Umbilical cord (tissue), 1 donor: ENCODE measurements at regions not wholly inside any gene's neighbourhood (a gene's known extent, or its start where the extent isn't known, plus 50 kb on each side); places are given as distances from the start of the nearest gene placed in this dataset.
"Not testable (repeated sequence)": the region's sequence is repeated elsewhere in the genome, so short reads cannot be mapped to it uniquely, and the experiment has no call there.

ENCODE experiments used
- DNase-seq: peaks from one replicate; pipeline ENCODE4 v3.0.0-alpha.2; 2015; ENCODE audit warnings: low spot score

GRCh38 chr13:66237411-66238062, 992.6 kb downstream of the PCDH9 start:
- no peak for DNase-seq

- DNase-seq = no peak
Measured at GRCh38 chr13:66234159-66234558, 996.0 kb downstream of the PCDH9 start.

- DNase-seq = not testable (repeated sequence)
Measured at GRCh38 chr13:66231958-66232357, 998.2 kb downstream of the PCDH9 start.

GRCh38 chr13:66225072-66225471, 1005.1 kb downstream of the PCDH9 start:
- DNase-seq = no peak

- no peak for DNase-seq
Measured at GRCh38 chr13:66224663-66225062, 1005.5 kb downstream of the PCDH9 start.

- DNase-seq = no peak
Measured at GRCh38 chr13:66222926-66223325, 1007.2 kb downstream of the PCDH9 start.

GRCh38 chr13:66222127-66222526, 1008.0 kb downstream of the PCDH9 start:
- DNase-seq = no peak

GRCh38 chr13:66219506-66219905, 1010.6 kb downstream of the PCDH9 start:
- DNase-seq = no peak

GRCh38 chr13:66218583-66218982, 1011.6 kb downstream of the PCDH9 start:
- DNase-seq = no peak

- no peak for DNase-seq
Measured at GRCh38 chr13:66216728-66217127, 1013.4 kb downstream of the PCDH9 start.

GRCh38 chr13:66214467-66214866, 1015.7 kb downstream of the PCDH9 start:
- DNase-seq = no peak

GRCh38 chr13:66212511-66212910, 1017.6 kb downstream of the PCDH9 start:
- no peak for DNase-seq

- peak; percentile 45 for DNase-seq
Measured at GRCh38 chr13:66210677-66211076, 1019.5 kb downstream of the PCDH9 start.

- no peak for DNase-seq
Measured at GRCh38 chr13:66208589-66208988, 1021.5 kb downstream of the PCDH9 start.

GRCh38 chr13:66207610-66208009, 1022.5 kb downstream of the PCDH9 start:
- DNase-seq = no peak

- DNase-seq = no peak
Measured at GRCh38 chr13:66205807-66206206, 1024.3 kb downstream of the PCDH9 start.

- no peak for DNase-seq
Measured at GRCh38 chr13:66200555-66200954, 1029.6 kb downstream of the PCDH9 start.

- no peak for DNase-seq
Measured at GRCh38 chr13:66195238-66195637, 1034.9 kb downstream of the PCDH9 start.

GRCh38 chr13:66189986-66190385, 1040.2 kb downstream of the PCDH9 start:
- no peak for DNase-seq

GRCh38 chr13:66180836-66181235, 1049.3 kb downstream of the PCDH9 start:
- no peak for DNase-seq

GRCh38 chr13:66171920-66172319, 1058.2 kb downstream of the PCDH9 start:
- no peak for DNase-seq

GRCh38 chr13:66162470-66162869, 1067.7 kb downstream of the PCDH9 start:
- DNase-seq = no peak

- peak; percentile 70 for DNase-seq
Measured at GRCh38 chr13:66159511-66159910, 1070.6 kb downstream of the PCDH9 start.

GRCh38 chr13:66154976-66155375, 1075.2 kb downstream of the PCDH9 start:
- DNase-seq = no peak
